Testis (tissue), 2 donors: ENCODE measurements at regions not wholly inside any gene's neighbourhood (a gene's known extent, or its start where the extent isn't known, plus 50 kb on each side); places are given as distances from the start of the nearest gene placed in this dataset.

Experiments used
- CTCF ChIP-seq, 3 experiments: fragments of 450-650 bp in 2 of 3; fragments of 200-600 bp in 1 of 3; sonication (generic) in 1 of 3; IDR thresholded peaks; one replicate each; pipeline ENCODE4 v1.5.1; 2016 to 2019; ENCODE audit warnings: antibody characterized with exemption in 3 of 3, mild to moderate bottlenecking in 2 of 3, moderate library complexity in 1 of 3
- POLR2A ChIP-seq: fragments of 450-650 bp; IDR thresholded peaks from one replicate; pipeline ENCODE4 v1.6.1; 2017; ENCODE audit warnings: antibody characterized with exemption, mild to moderate bottlenecking, moderate library complexity

- TF ChIP-seq CTCF (IDR thresholded peaks at IDR 0.05) (no peak), POLR2A (no peak)
Measured at GRCh38 chr3:70861234-70861633, 548.8 kb upstream of the MDFIC2 start.
